OCI-LY3 (cell line): ENCODE measurements at regions not wholly inside any gene's neighbourhood (a gene's known extent, or its start where the extent isn't known, plus 50 kb on each side); places are given as distances from the start of the nearest gene placed in this dataset.
A peak's percentile ranks its signal among the peaks of the same experiment; 100 is the strongest.

ENCODE experiments used
- H2AFZ ChIP-seq: fragments of 200-600, 300-600 bp; shearing (Covaris generic); 2 replicates; pipeline ENCODE4 v1.6.0; 2014; ENCODE audit warnings: antibody characterized with exemption, low read depth, low read length
- H3K27ac ChIP-seq: fragments of 200-600, 300-600 bp; sonication (generic); 2 replicates; pipeline ENCODE4 v1.5.1; 2014; ENCODE audit warnings: mild to moderate bottlenecking, low read length, moderate library complexity, mixed read lengths
- H3K27me3 ChIP-seq: fragments of 200-600, 300-600 bp; sonication (generic); 2 replicates; pipeline ENCODE4 v1.6.1; 2014; ENCODE audit warnings: low read depth, low read length, mixed read lengths
- H3K36me3 ChIP-seq: fragments of 200-600, 300-600 bp; sonication (generic); replicated peaks from 2 replicates; pipeline ENCODE3; 2014; ENCODE audit warnings: low read depth, low read length, mixed read lengths
- H3K4me1 ChIP-seq: fragments of 300-600, 200-600 bp; sonication (generic); 2 replicates; pipeline ENCODE4 v1.6.1; 2014; ENCODE audit warnings: low read length, mixed read lengths
- H3K4me2 ChIP-seq: fragments of 200-600, 300-600 bp; sonication (generic); 2 replicates; pipeline ENCODE4 v1.6.1; 2014; ENCODE audit warnings: low read length, mixed read lengths
- H3K4me3 ChIP-seq: fragments of 300-600, 200-600 bp; sonication (generic); 2 replicates; pipeline ENCODE4 v1.5.1; 2014; ENCODE audit warnings: antibody characterized with exemption, mild to moderate bottlenecking, low read length, moderate library complexity
- H3K79me2 ChIP-seq: fragments of 300-600, 200-600 bp; shearing (Covaris generic); 2 replicates; pipeline ENCODE4 v1.6.1; 2014; ENCODE audit warnings: mild to moderate bottlenecking, low read length, mixed read lengths
- H3K9ac ChIP-seq: fragments of 300-600, 200-600 bp; shearing (Covaris generic); 2 replicates; pipeline ENCODE4 v1.6.0; 2014; ENCODE audit warnings: mild to moderate bottlenecking, low read length, moderate library complexity
- H3K9me3 ChIP-seq: fragments of 200-600, 300-600 bp; shearing (Covaris generic); 2 replicates; pipeline ENCODE4 v1.6.1; 2014; ENCODE audit warnings: low read length, mixed read lengths; ENCODE audit not compliant: insufficient read depth
- H4K20me1 ChIP-seq: fragments of 200-600, 300-600 bp; sonication (generic); 2 replicates; pipeline ENCODE4 v1.6.1; 2016; ENCODE audit warnings: low read length, mixed read lengths; ENCODE audit not compliant: insufficient read depth
- EZH2phosphoT487 ChIP-seq: fragments of 200-600 bp; shearing (Covaris generic); IDR thresholded peaks from 2 replicates; pipeline ENCODE4 v1.6.1; 2018; ENCODE audit warnings: antibody characterized with exemption, mixed run types, low read depth
- TF ChIP-seq, protein P1 (sequence below): fragments of 200-600, 300-600 bp; sonication (generic); IDR thresholded peaks from 2 replicates; pipeline ENCODE4 v1.5.1; 2014; ENCODE audit warnings: antibody characterized with exemption, low read length, low read depth

DNA sequence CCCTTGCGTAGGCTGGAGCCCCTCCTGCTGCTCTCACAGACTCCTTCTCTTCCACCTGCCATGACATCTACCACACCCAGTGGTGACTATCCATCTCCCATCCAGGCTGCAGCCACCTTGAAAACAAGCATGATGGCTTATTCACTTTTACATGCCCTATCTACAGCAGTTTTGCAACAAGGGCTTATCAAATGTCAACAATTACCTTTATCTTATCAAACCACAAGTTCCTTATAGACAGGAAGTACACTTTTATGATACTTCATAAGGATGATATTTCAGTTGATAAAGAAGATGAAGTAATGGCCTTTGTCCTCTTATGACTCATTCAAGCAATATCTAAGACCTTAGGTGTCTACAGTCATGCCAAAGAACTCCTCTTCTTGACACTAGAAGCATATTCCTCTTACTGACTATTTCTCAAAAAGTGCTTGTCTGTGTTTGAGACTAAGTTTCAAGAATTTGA lies 125.3 kb upstream of the SPRED1 start:
- H3K27me3 ChIP-seq, result peaks cover 5% of the 10 kb centered on the region; the same call in 1 of the 2 replicates
- H3K4me1 ChIP-seq, result peaks cover 34% of the 10 kb centered on the region
- H4K20me1 ChIP-seq, result no peaks in the 10 kb centered on the region
- H3K4me2 ChIP-seq, result no peak overlapping the region
- H3K79me2 ChIP-seq, result no peaks in the 10 kb centered on the region
- no peak for TF ChIP-seq EZH2phosphoT487
- TF ChIP-seq, protein P1, sequence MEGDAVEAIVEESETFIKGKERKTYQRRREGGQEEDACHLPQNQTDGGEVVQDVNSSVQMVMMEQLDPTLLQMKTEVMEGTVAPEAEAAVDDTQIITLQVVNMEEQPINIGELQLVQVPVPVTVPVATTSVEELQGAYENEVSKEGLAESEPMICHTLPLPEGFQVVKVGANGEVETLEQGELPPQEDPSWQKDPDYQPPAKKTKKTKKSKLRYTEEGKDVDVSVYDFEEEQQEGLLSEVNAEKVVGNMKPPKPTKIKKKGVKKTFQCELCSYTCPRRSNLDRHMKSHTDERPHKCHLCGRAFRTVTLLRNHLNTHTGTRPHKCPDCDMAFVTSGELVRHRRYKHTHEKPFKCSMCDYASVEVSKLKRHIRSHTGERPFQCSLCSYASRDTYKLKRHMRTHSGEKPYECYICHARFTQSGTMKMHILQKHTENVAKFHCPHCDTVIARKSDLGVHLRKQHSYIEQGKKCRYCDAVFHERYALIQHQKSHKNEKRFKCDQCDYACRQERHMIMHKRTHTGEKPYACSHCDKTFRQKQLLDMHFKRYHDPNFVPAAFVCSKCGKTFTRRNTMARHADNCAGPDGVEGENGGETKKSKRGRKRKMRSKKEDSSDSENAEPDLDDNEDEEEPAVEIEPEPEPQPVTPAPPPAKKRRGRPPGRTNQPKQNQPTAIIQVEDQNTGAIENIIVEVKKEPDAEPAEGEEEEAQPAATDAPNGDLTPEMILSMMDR, result no peak
- H2AFZ ChIP-seq, result no peak overlapping the region
- no peak overlapping the region for H3K9ac ChIP-seq
- no peaks in the 10 kb centered on the region for H3K36me3 ChIP-seq
- H3K4me3 ChIP-seq, result no peak overlapping the region
- no peaks in the 10 kb centered on the region for H3K9me3 ChIP-seq
- no peak overlapping the region for H3K27ac ChIP-seq

DNA sequence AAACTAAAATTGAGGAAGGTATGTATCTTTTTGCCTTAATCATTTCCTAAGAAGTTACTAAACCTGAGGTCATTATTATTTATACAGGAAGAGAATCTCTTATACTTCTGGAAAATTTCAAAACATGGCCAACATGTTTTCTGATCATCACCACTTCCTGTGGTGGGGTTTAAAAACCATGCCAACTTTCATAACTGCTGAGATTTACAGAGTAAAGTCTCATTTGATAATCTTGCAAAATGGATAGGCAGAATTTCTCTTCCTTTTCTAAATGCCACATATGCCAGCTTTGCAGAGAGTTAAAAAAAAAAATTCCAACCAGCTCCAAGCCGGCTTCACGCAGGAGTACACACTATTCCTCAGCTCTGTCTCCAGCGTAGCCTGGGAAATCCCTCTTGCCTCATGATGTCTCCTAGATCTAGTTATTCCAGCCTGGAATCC lies 124.3 kb upstream of the SPRED1 start:
- Histone ChIP-seq H3K4me3 (no peak overlapping the region), H3K36me3 (no peaks in the 10 kb centered on the region), H3K4me1 (peaks cover 36% of the 10 kb centered on the region), H3K9me3 (no peaks in the 10 kb centered on the region), H3K4me2 (no peak overlapping the region), H4K20me1 (no peaks in the 10 kb centered on the region), H3K79me2 (no peaks in the 10 kb centered on the region), H2AFZ (no peak overlapping the region), H3K9ac (no peak overlapping the region), H3K27ac (no peak overlapping the region), H3K27me3 (peaks cover 5% of the 10 kb centered on the region; the same call in 1 of the 2 replicates)
- TF ChIP-seq EZH2phosphoT487, result no peak
- TF ChIP-seq, protein P1, result no peak

DNA sequence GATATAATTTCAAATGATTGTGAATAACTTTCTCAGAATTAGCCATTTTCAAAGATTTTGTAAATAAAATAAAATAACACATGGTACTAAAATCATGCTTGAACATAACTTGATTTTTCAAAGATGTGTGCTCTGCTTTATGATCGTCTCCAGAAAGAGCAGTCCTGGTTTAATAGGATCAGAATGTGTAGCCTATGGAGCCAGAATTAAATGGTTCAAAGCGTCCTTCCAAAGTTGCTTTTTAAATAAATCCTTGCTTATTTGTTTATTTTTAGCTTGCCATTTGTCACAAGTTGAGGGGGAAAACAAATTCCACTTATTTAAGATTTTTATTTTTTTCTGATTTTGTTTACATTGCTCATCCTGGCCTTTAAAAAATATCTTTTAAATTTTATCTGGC lies 123.7 kb upstream of the SPRED1 start:
- Histone ChIP-seq H3K79me2 (no peaks in the 10 kb centered on the region), H3K4me1 (peaks cover 36% of the 10 kb centered on the region), H3K27me3 (peaks cover 5% of the 10 kb centered on the region; the same call in 1 of the 2 replicates), H4K20me1 (no peaks in the 10 kb centered on the region), H3K9ac (no peak overlapping the region), H3K9me3 (no peaks in the 10 kb centered on the region), H3K36me3 (no peaks in the 10 kb centered on the region), H3K4me3 (no peak overlapping the region), H3K4me2 (peak overlapping the region; percentile 94), H2AFZ (no peak overlapping the region), H3K27ac (no peak overlapping the region)
- TF ChIP-seq, protein P1, result no peak
- TF ChIP-seq EZH2phosphoT487, result no peak

DNA sequence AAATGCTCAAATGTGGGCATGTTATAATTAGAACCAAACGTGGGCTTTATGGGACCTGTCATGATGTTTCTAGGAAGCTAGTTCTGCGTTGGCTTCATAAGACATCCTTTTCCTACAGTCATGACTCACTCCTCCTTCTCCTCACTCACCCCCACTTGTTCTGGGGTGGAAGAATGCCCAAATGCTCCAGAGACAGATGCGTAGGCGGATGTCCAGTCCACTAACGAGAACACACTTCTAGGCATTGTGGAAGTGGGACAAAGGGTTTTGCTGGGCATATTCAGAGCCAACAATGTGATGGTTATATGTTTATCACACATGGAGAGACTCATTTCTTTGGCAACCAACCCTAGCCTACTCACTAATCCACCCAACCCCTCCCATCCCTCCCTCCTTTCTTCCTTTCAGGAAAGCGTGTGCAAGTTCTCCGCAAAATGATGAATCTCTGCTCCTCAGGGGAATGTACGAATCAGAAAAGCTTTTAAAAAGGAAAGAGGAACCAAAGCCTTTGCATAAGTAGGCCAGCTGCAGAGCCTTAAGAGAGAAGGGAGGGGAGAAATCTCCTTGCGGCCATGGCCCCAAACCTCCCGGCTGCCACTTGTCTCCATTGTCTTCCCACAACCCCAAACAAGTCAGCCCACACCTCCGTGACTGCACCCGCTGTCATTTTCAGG lies 123.0 kb upstream of the SPRED1 start:
- Histone ChIP-seq H3K9ac (peak overlapping the region; percentile 68), H3K27me3 (peaks cover 5% of the 10 kb centered on the region; the same call in 1 of the 2 replicates), H3K4me1 (peaks cover 36% of the 10 kb centered on the region), H4K20me1 (no peaks in the 10 kb centered on the region), H2AFZ (peak overlapping the region; percentile 67; the same call in 1 of the 2 replicates), H3K36me3 (no peaks in the 10 kb centered on the region), H3K27ac (peak overlapping the region; percentile 82), H3K79me2 (no peaks in the 10 kb centered on the region), H3K4me2 (peak overlapping the region; percentile 94), H3K9me3 (no peaks in the 10 kb centered on the region), H3K4me3 (peak overlapping the region; percentile 72)
- TF ChIP-seq, protein P1, result no peak
- no peak for TF ChIP-seq EZH2phosphoT487
